ENCODE measurements at regions not wholly inside any gene's neighbourhood (a gene's known extent, or its start where the extent isn't known, plus 50 kb on each side); places are given as distances from the start of the nearest gene placed in this dataset.

DNA sequence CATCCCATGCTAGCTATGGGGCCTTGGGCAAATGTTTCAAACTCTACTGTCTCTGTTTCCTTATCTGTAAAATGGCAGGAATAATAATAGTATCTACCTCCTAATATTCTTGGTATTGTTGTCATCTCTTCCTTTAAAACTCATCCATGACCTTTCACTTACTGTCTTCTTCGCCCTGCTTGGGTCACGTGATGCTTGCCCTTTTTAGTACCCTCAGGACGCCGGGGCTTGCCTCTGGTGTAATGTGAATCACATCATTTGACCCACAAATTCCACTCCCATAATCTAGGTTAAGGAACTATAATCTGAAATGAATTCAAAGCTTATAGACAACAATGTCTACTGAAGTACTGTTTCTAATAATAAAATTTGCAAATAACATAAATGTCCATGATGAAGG lies 162.7 kb downstream of the DRD1 start:
- TF ChIP-seq, protein P1, sequence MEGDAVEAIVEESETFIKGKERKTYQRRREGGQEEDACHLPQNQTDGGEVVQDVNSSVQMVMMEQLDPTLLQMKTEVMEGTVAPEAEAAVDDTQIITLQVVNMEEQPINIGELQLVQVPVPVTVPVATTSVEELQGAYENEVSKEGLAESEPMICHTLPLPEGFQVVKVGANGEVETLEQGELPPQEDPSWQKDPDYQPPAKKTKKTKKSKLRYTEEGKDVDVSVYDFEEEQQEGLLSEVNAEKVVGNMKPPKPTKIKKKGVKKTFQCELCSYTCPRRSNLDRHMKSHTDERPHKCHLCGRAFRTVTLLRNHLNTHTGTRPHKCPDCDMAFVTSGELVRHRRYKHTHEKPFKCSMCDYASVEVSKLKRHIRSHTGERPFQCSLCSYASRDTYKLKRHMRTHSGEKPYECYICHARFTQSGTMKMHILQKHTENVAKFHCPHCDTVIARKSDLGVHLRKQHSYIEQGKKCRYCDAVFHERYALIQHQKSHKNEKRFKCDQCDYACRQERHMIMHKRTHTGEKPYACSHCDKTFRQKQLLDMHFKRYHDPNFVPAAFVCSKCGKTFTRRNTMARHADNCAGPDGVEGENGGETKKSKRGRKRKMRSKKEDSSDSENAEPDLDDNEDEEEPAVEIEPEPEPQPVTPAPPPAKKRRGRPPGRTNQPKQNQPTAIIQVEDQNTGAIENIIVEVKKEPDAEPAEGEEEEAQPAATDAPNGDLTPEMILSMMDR (IDR thresholded peaks at IDR 0.05) = no peak
- TF ChIP-seq POLR2A (IDR thresholded peaks at IDR 0.05) = no peak

All from lower leg skin (tissue), 3 donors.